Neural crest cell (in vitro differentiated cells): ENCODE measurements at regions not wholly inside any gene's neighbourhood (a gene's known extent, or its start where the extent isn't known, plus 50 kb on each side); places are given as distances from the start of the nearest gene placed in this dataset.

Experiments used
- DNase-seq: peaks from one replicate; pipeline ENCODE4 v3.0.0; 2021; ENCODE audit warnings: low read depth, mixed read lengths, low spot score
- H3K27ac Mint-ChIP-seq: one replicate; pipeline ENCODE4 v1.8.0; 2021; ENCODE audit warnings: mild to moderate bottlenecking, mixed read lengths; ENCODE audit not compliant: unreplicated experiment
- H3K27me3 Mint-ChIP-seq: 2 replicates; pipeline ENCODE4 v1.8.0; 2021; ENCODE audit warnings: low read depth, mild to moderate bottlenecking, mixed read lengths
- H3K36me3 Mint-ChIP-seq: 2 replicates; pipeline ENCODE4 v1.8.0; 2021; ENCODE audit warnings: low read depth, mild to moderate bottlenecking, mixed read lengths
- H3K4me1 Mint-ChIP-seq: 2 replicates; pipeline ENCODE4 v1.8.0; 2021; ENCODE audit warnings: mixed read lengths
- H3K4me3 Mint-ChIP-seq: one replicate; pipeline ENCODE4 v1.8.0; 2021; ENCODE audit warnings: mild to moderate bottlenecking, mixed read lengths
- H3K9me3 Mint-ChIP-seq: 2 replicates; pipeline ENCODE4 v1.8.0; 2021; ENCODE audit warnings: mixed read lengths
- CTCF ChIP-seq: fragments of 200-600 bp; sonication (generic); conservative IDR thresholded peaks from 2 replicates; pipeline ENCODE4 v1.5.0; 2021; ENCODE audit warnings: antibody characterized with exemption, mild to moderate bottlenecking

GRCh38 chr2:129091620-129092019 is 773.0 kb upstream of the HS6ST1 start:
- no peak overlapping the region for H3K27ac Mint-ChIP-seq
- TF ChIP-seq CTCF: no peak
- no peaks in the 10 kb centered on the region for H3K27me3 Mint-ChIP-seq
- DNase-seq: no peak
- H3K9me3 Mint-ChIP-seq: no peaks in the 10 kb centered on the region
- no peak overlapping the region for H3K4me3 Mint-ChIP-seq
- H3K36me3 Mint-ChIP-seq: no peaks in the 10 kb centered on the region
- H3K4me1 Mint-ChIP-seq: no peaks in the 10 kb centered on the region

GRCh38 chr2:129092956-129093355 is 774.3 kb upstream of the HS6ST1 start:
- no peaks in the 10 kb centered on the region for H3K36me3 Mint-ChIP-seq
- no peak overlapping the region for H3K4me3 Mint-ChIP-seq
- no peaks in the 10 kb centered on the region for H3K9me3 Mint-ChIP-seq
- no peaks in the 10 kb centered on the region for H3K4me1 Mint-ChIP-seq
- DNase-seq: no peak
- no peaks in the 10 kb centered on the region for H3K27me3 Mint-ChIP-seq
- no peak for TF ChIP-seq CTCF
- no peak overlapping the region for H3K27ac Mint-ChIP-seq

- H3K4me3 Mint-ChIP-seq: no peak overlapping the region
- no peaks in the 10 kb centered on the region for H3K9me3 Mint-ChIP-seq
- H3K4me1 Mint-ChIP-seq: peaks cover 8% of the 10 kb centered on the region
- peaks cover 5% of the 10 kb centered on the region for H3K27me3 Mint-ChIP-seq
- H3K36me3 Mint-ChIP-seq: no peaks in the 10 kb centered on the region
- no peak overlapping the region for H3K27ac Mint-ChIP-seq
- TF ChIP-seq CTCF: no peak
- no peak for DNase-seq
Observed at GRCh38 chr2:129101186-129101585, 782.5 kb upstream of the HS6ST1 start.

- peak overlapping the region; percentile 52 for H3K27ac Mint-ChIP-seq
- no peaks in the 10 kb centered on the region for H3K36me3 Mint-ChIP-seq
- TF ChIP-seq CTCF: no peak
- peaks cover 5% of the 10 kb centered on the region for H3K27me3 Mint-ChIP-seq
- H3K4me1 Mint-ChIP-seq: peaks cover 8% of the 10 kb centered on the region
- DNase-seq: no peak
- no peak overlapping the region for H3K4me3 Mint-ChIP-seq
- H3K9me3 Mint-ChIP-seq: no peaks in the 10 kb centered on the region
Observed at GRCh38 chr2:129103936-129104878, 785.5 kb upstream of the HS6ST1 start.

GRCh38 chr2:129112181-129112580 is 793.5 kb upstream of the HS6ST1 start:
- no peak for DNase-seq
- Mint-ChIP-seq H3K27ac (no peak overlapping the region), H3K36me3 (no peaks in the 10 kb centered on the region)

More at GRCh38 chr2:129112181-129112580, 793.5 kb upstream of the HS6ST1 start:
- TF ChIP-seq CTCF: no peak
- H3K4me3 Mint-ChIP-seq: no peak overlapping the region
- H3K9me3 Mint-ChIP-seq: no peaks in the 10 kb centered on the region
- H3K4me1 Mint-ChIP-seq: no peaks in the 10 kb centered on the region
- H3K27me3 Mint-ChIP-seq: no peaks in the 10 kb centered on the region
